HG02623 (cell line): ENCODE measurements at regions not wholly inside any gene's neighbourhood (a gene's known extent, or its start where the extent isn't known, plus 50 kb on each side); places are given as distances from the start of the nearest gene placed in this dataset.

Source experiments
- ATAC-seq: cut with Tn5 transposase; IDR thresholded peaks from one replicate; pipeline ENCODE4 v1.9.1; 2021; ENCODE audit warnings: moderate library complexity; ENCODE audit not compliant: unreplicated experiment

GRCh38 chr7:121575194-121575765, 179.2 kb upstream of the FAM3C start:
- no peak for ATAC-seq

GRCh38 chr7:121574109-121574508, 178.0 kb upstream of the FAM3C start:
- ATAC-seq = no peak

GRCh38 chr7:121572615-121573014, 176.5 kb upstream of the FAM3C start:
- ATAC-seq = no peak

GRCh38 chr7:121570365-121570764, 174.3 kb upstream of the FAM3C start:
- no peak for ATAC-seq

- ATAC-seq = no peak
Observed at GRCh38 chr7:121563177-121563576, 167.1 kb upstream of the FAM3C start.

GRCh38 chr7:121562259-121562658, 166.2 kb upstream of the FAM3C start:
- no peak for ATAC-seq

GRCh38 chr7:121561717-121562116, 165.6 kb upstream of the FAM3C start:
- no peak for ATAC-seq

- no peak for ATAC-seq
Observed at GRCh38 chr7:121560267-121560990, 164.3 kb upstream of the FAM3C start.

- no peak for ATAC-seq
Observed at GRCh38 chr7:121558288-121558687, 162.2 kb upstream of the FAM3C start.

- ATAC-seq = no peak
Observed at GRCh38 chr7:121557034-121557892, 161.2 kb upstream of the FAM3C start.

- ATAC-seq = no peak
Observed at GRCh38 chr7:121555558-121555957, 159.4 kb upstream of the FAM3C start.

GRCh38 chr7:121547544-121548092, 151.5 kb upstream of the FAM3C start:
- peak; percentile 74 for ATAC-seq

GRCh38 chr7:121546632-121547543, 150.8 kb upstream of the FAM3C start:
- ATAC-seq = peak; percentile 12

GRCh38 chr7:121545418-121545817, 149.3 kb upstream of the FAM3C start:
- no peak for ATAC-seq

- ATAC-seq = peak; percentile 61
Observed at GRCh38 chr7:121544726-121545125, 148.6 kb upstream of the FAM3C start.

GRCh38 chr7:121544238-121544637, 148.1 kb upstream of the FAM3C start:
- ATAC-seq = no peak

GRCh38 chr7:121541457-121541856, 145.3 kb upstream of the FAM3C start:
- ATAC-seq = no peak

GRCh38 chr7:121540138-121540537, 144.0 kb upstream of the FAM3C start:
- ATAC-seq = no peak

- no peak for ATAC-seq
Observed at GRCh38 chr7:121537031-121537430, 140.9 kb upstream of the FAM3C start.
